HepG2 (cell line): ENCODE measurements at regions not wholly inside any gene's neighbourhood (a gene's known extent, or its start where the extent isn't known, plus 50 kb on each side); places are given as distances from the start of the nearest gene placed in this dataset.

Experiments
- ATAC-seq: fragments of 200-7000 bp; cut with Tn5 transposase; 3 replicates; pipeline ENCODE4 v1.9.1; 2020; ENCODE audit warnings: mild to moderate bottlenecking, moderate library complexity
- BruUV-seq: library from RNA; stranded (reverse); fragments of 400-500 nt; replicated peaks from 2 replicates; lab custom pipeline; 2021; lab: Mats Ljungman, UMichigan
- CTCF ChIA-PET: fragments of 300-600 bp; formaldehyde crosslinking; extraction: SDS; loops from one replicate; lab custom pipeline; 2021; ENCODE audit warnings: low total read pairs, inconsistent platforms, low intra/inter-chr PET ratio; lab: Yijun Ruan, JAX
- POLR2A ChIA-PET: fragments of 350-600 bp; sonication (Branson Sonifier 250); formaldehyde crosslinking; loops from one replicate; lab custom pipeline; 2020; ENCODE audit warnings: antibody characterized with exemption, inconsistent platforms; lab: Yijun Ruan, JAX
- DNase-seq: peaks from one replicate; pipeline ENCODE4 v3.0.0-alpha.2; 2015; ENCODE audit warnings: low spot score
- FAIRE-seq: peaks from 3 replicates; lab custom pipeline; 2011; peaks lifted over from hg19 to GRCh38; lab: Jason Lieb, UNC
- H2AFZ ChIP-seq: one replicate; pipeline ENCODE4 v1.6.1; 2011; ENCODE audit warnings: low read length, inconsistent platforms
- H3K27ac ChIP-seq: fragments of 300-600 bp; 3 replicates; pipeline ENCODE4 v1.8.0; 2011; ENCODE audit warnings: mixed run types, mild to moderate bottlenecking, mixed read lengths, low read length, inconsistent platforms; ENCODE audit not compliant: insufficient read depth; ENCODE audit errors: extremely low read length
- H3K27me3 ChIP-seq, 2 experiments: fragments of 200-600 bp in 1 of 2; 2 replicates in 1 of 2; 3 replicates in 1 of 2; pipeline versions ENCODE4 v1.6.0 to v1.8.0; 2011; ENCODE audit warnings: low read length in 2 of 2, mild to moderate bottlenecking in 2 of 2, moderate library complexity in 2 of 2, inconsistent platforms in 1 of 2; ENCODE audit not compliant: insufficient read depth in 2 of 2, control insufficient read depth in 1 of 2
- H3K36me3 ChIP-seq, 2 experiments: fragments of 200-600 bp in 1 of 2; replicated peaks in 1 of 2; 2 replicates in 1 of 2; 3 replicates in 1 of 2; pipeline versions ENCODE4 v1.5.1 to v1.8.0; 2011; ENCODE audit warnings: low read length in 2 of 2, inconsistent platforms in 1 of 2; ENCODE audit not compliant: insufficient read depth in 2 of 2, control insufficient read depth in 1 of 2
- H3K4me1 ChIP-seq: 2 replicates; pipeline ENCODE4 v1.5.1; 2012; ENCODE audit warnings: low read length, inconsistent platforms; ENCODE audit not compliant: insufficient read depth
- H3K4me2 ChIP-seq: 2 replicates; pipeline ENCODE4 v1.6.0; 2011; ENCODE audit warnings: low read depth, low read length, inconsistent platforms
- H3K4me3 ChIP-seq, 3 experiments: fragments of 200-600 bp in 1 of 3; sonication (generic), shearing (Covaris generic) in 1 of 3; replicated peaks in 1 of 3; 2 replicates each; pipeline ENCODE4 v1.5.1; 2011 to 2016; ENCODE audit warnings: low read length in 3 of 3, inconsistent platforms in 2 of 3, low read depth in 2 of 3, mild to moderate bottlenecking in 2 of 3, control low read depth in 1 of 3, mixed read lengths in 1 of 3; ENCODE audit not compliant: insufficient read depth in 1 of 3
- H3K79me2 ChIP-seq: one replicate; pipeline ENCODE4 v1.6.1; 2011; ENCODE audit warnings: low read length, inconsistent platforms; ENCODE audit not compliant: insufficient read depth
- H3K9ac ChIP-seq: 2 replicates; pipeline ENCODE4 v1.6.0; 2011; ENCODE audit warnings: mild to moderate bottlenecking, low read depth, low read length, inconsistent platforms; ENCODE audit not compliant: insufficient read depth
- H3K9me3 ChIP-seq: 2 replicates; pipeline ENCODE4 v1.5.1; 2012; ENCODE audit warnings: mild to moderate bottlenecking, low read length
- H4K20me1 ChIP-seq: 2 replicates; pipeline ENCODE4 v1.6.0; 2011; ENCODE audit warnings: inconsistent platforms, mild to moderate bottlenecking, low read length, moderate library complexity; ENCODE audit not compliant: insufficient read depth
- ATF7 ChIP-seq, 2 experiments: fragments of 450-650 bp in 1 of 2; sonication (generic) in 1 of 2; formaldehyde crosslinking in 1 of 2; IDR thresholded peaks; 2 replicates each; pipeline versions ENCODE4 v1.4.0 to v1.6.1; 2016 to 2020; ENCODE audit warnings: antibody characterized with exemption in 1 of 2, mild to moderate bottlenecking in 1 of 2, missing genetic modification reagents in 1 of 2
- CREB1 ChIP-seq, 2 experiments: fragments of 450-650 bp in 1 of 2; IDR thresholded peaks; 2 replicates each; pipeline ENCODE4 v1.6.1; 2016 to 2017; ENCODE audit warnings: control low read depth in 1 of 2, mild to moderate bottlenecking in 1 of 2, missing compliant biosample characterization in 1 of 2, missing genetic modification characterization in 1 of 2
- HOXA9 ChIP-seq: sonication (generic); formaldehyde crosslinking; IDR thresholded peaks from 2 replicates; pipeline ENCODE4 v1.8.1; 2022; ENCODE audit warnings: missing genetic modification reagents, mild to moderate bottlenecking, moderate library complexity, borderline replicate concordance
- NCOR1 ChIP-seq: fragments of 200-600 bp; sonication (generic); IDR thresholded peaks from 2 replicates; pipeline ENCODE4 v1.7.0; 2017; ENCODE audit warnings: antibody characterized with exemption, low read length, borderline replicate concordance
- PLRG1 ChIP-seq: fragments of 450-650 bp; conservative IDR thresholded peaks from 2 replicates; pipeline ENCODE4 v1.6.1; 2016
- REL ChIP-seq: sonication (generic); formaldehyde crosslinking; conservative IDR thresholded peaks from 2 replicates; pipeline ENCODE4 v1.8.0; 2022; ENCODE audit warnings: mild to moderate bottlenecking, missing genetic modification reagents, moderate library complexity
- TRIM22 ChIP-seq: fragments of 450-650 bp; IDR thresholded peaks from 2 replicates; pipeline ENCODE4 v1.6.1; 2017
- YEATS4 ChIP-seq: sonication (generic); formaldehyde crosslinking; IDR thresholded peaks from 2 replicates; pipeline ENCODE4 v1.4.0; 2020; ENCODE audit warnings: missing genetic modification reagents, borderline replicate concordance
- ZNF788 ChIP-seq: sonication (generic); formaldehyde crosslinking; IDR thresholded peaks from 2 replicates; pipeline ENCODE4 v1.5.0; 2020; ENCODE audit warnings: mild to moderate bottlenecking, missing genetic modification reagents, borderline replicate concordance
- WGBS: methylation state at CpG from one replicate; pipeline ENCODE4 v1.1.6; 2017; ENCODE audit warnings: low lambda C conversion rate; 5-methylcytosine and 5-hydroxymethylcytosine counted together
- in situ Hi-C: cut with HindIII; loops from 2 replicates; pipeline ENCODE4 v1.10.0; 2017; ENCODE audit warnings: low pct_unique_long_range_greater_than_20kb; ENCODE audit not compliant: extremely low pct_ligation_motif_present
- intact Hi-C: fragments of 100-400 bp; cut with micrococcal nuclease; formaldehyde crosslinking; loops from one replicate; pipeline ENCODE4 v1.10.0; 2022; ENCODE audit not compliant: unreplicated experiment
- TF ChIP-seq, protein P1 (sequence below), 2 experiments: sonication (generic) in 1 of 2; formaldehyde crosslinking in 1 of 2; IDR thresholded peaks; 2 replicates each; pipeline versions ENCODE4 v1.4.0 to v1.6.1; 2018 to 2020; ENCODE audit warnings: missing genetic modification reagents in 2 of 2, borderline replicate concordance in 1 of 2, low read depth in 1 of 2, mild to moderate bottlenecking in 1 of 2, missing biosample characterization in 1 of 2

GRCh38 chr4:4771160-4771559 lies 88.3 kb upstream of the MSX1 start (continued):
- TF ChIP-seq, protein P1, sequence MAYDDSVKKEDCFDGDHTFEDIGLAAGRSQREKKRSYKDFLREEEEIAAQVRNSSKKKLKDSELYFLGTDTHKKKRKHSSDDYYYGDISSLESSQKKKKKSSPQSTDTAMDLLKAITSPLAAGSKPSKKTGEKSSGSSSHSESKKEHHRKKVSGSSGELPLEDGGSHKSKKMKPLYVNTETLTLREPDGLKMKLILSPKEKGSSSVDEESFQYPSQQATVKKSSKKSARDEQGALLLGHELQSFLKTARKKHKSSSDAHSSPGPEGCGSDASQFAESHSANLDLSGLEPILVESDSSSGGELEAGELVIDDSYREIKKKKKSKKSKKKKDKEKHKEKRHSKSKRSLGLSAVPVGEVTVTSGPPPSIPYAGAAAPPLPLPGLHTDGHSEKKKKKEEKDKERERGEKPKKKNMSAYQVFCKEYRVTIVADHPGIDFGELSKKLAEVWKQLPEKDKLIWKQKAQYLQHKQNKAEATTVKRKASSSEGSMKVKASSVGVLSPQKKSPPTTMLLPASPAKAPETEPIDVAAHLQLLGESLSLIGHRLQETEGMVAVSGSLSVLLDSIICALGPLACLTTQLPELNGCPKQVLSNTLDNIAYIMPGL (CRISPR knock-in tag; IDR thresholded peaks at IDR 0.05; ENCODE audit: borderline replicate concordance in 1 of 2, low read depth in 1 of 2), result no peak
- TF ChIP-seq NCOR1, result no peak
- no peak for TF ChIP-seq ZNF788 (CRISPR knock-in tag)
- TF ChIP-seq TRIM22, result no peak
- TF ChIP-seq YEATS4 (CRISPR knock-in tag), result no peak

DNA sequence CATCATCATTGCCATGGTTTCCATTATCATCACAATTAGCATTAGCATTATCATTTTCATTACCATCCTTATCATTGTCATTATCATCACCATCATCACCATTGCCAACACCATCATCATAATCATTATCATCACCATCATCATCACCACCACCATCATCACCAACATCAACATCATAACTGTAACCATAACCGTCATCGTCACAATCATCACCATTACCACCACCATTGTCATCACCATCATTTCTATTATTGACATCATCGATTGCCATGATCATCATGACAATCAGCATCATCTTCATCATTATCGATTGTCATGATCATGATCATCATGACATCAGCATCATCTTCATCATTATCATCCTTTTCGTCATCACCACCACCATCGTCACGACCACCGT lies 88.9 kb upstream of the MSX1 start:
- no peaks in the 10 kb centered on the region for H3K36me3 ChIP-seq
- H3K27me3 ChIP-seq, result no peaks in the 10 kb centered on the region
- TF ChIP-seq PLRG1, result 0 out of 2 replicates have a peak, but pooled peaks have one; percentile 69
- TF ChIP-seq ATF7 (IDR thresholded peaks at IDR 0.05), result peak; percentile 72
- TF ChIP-seq ATF7 (CRISPR knock-in tag; IDR thresholded peaks at IDR 0.05), result no peak
- TF ChIP-seq CREB1 (IDR thresholded peaks at IDR 0.05), result peak; percentile 93
- no peak for TF ChIP-seq CREB1 (CRISPR knock-in tag; IDR thresholded peaks at IDR 0.05)
- 0 out of 2 replicates have a peak, but pooled peaks have one; percentile 39 for TF ChIP-seq HOXA9
- no peak for TF ChIP-seq REL (CRISPR knock-in tag)
- no peak overlapping the region for H3K9ac ChIP-seq
- H2AFZ ChIP-seq, result no peak overlapping the region
- ATAC-seq (no peak), DNase-seq (no peak), FAIRE-seq (no peak)
- H3K4me2 ChIP-seq, result no peak overlapping the region
- intact Hi-C loops (no loop called here), in situ Hi-C loops (no loop called here)
- no peak overlapping the region for H3K4me3 ChIP-seq
- H3K79me2 ChIP-seq, result no peaks in the 10 kb centered on the region
- BruUV-seq, result no TSS peak
- 85% methylated on average over 8 of the region's 8 CpGs for WGBS
- H3K9me3 ChIP-seq, result no peaks in the 10 kb centered on the region
- H3K27ac ChIP-seq, result no peak overlapping the region
- POLR2A ChIA-PET, result no interaction called here
- H3K4me1 ChIP-seq, result peaks cover 4% of the 10 kb centered on the region
- no peaks in the 10 kb centered on the region for H4K20me1 ChIP-seq
- CTCF ChIA-PET, result no interaction called here
